ENCODE measurements at regions not wholly inside any gene's neighbourhood (a gene's known extent, or its start where the extent isn't known, plus 50 kb on each side); places are given as distances from the start of the nearest gene placed in this dataset.

DNA sequence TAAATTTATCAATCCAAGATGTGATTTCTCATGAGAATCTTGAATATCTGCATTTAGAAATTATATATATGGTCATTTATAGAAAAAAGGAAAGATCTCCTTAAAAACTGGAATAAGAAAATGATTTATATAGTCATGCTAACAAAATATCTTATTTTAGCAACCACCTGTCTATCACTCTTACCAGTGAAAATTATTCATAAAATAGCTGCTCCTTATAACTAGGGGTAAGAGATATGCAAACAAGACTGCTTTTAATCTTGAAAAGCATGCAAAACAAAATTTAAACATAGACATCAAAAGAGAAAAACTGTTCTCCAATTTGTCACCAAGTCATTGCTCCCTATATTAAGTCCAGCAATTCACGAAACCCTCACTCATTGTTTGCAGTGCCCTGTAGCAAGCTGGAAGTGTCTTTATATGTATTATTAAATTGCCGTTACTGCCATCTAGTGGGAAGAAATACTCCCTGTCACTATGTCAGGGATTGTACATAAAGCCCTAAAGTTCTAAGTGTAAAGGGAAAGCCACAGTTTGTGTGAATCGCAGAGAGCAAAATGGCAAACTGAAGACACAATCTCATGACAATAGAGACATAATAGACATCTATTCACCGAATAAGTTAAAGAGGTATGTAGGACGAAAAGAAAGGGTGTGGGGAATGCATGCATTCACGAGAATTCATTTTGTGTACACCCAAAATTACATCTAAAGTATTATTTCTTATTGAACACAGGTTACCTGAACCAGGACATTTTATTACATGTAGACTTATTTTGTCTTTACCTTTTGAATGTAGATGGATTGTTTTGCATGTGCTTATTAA, 600.5 kb downstream of the USP25 start:
- H3K9me3 ChIP-seq (ENCODE audit: insufficient read depth, low read length): no peaks in the 10 kb centered on the region
- no peaks in the 10 kb centered on the region for H3K79me2 ChIP-seq (ENCODE audit: low read length)
- no peaks in the 10 kb centered on the region for H4K20me1 ChIP-seq (ENCODE audit: insufficient read depth, low read length)
- H3K27ac ChIP-seq (ENCODE audit: low read length): no peak overlapping the region
- no peaks in the 10 kb centered on the region for H3K27me3 ChIP-seq (ENCODE audit: low read depth, low read length)
- no peak overlapping the region for H3K9ac ChIP-seq (ENCODE audit: low read length)
- TF ChIP-seq, protein P1, sequence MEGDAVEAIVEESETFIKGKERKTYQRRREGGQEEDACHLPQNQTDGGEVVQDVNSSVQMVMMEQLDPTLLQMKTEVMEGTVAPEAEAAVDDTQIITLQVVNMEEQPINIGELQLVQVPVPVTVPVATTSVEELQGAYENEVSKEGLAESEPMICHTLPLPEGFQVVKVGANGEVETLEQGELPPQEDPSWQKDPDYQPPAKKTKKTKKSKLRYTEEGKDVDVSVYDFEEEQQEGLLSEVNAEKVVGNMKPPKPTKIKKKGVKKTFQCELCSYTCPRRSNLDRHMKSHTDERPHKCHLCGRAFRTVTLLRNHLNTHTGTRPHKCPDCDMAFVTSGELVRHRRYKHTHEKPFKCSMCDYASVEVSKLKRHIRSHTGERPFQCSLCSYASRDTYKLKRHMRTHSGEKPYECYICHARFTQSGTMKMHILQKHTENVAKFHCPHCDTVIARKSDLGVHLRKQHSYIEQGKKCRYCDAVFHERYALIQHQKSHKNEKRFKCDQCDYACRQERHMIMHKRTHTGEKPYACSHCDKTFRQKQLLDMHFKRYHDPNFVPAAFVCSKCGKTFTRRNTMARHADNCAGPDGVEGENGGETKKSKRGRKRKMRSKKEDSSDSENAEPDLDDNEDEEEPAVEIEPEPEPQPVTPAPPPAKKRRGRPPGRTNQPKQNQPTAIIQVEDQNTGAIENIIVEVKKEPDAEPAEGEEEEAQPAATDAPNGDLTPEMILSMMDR (IDR thresholded peaks at IDR 0.05; ENCODE audit: low read depth, low read length): peak; percentile 69
- TF ChIP-seq EZH2phosphoT487 (IDR thresholded peaks at IDR 0.05; ENCODE audit: low read depth): no peak
- H3K4me3 ChIP-seq (ENCODE audit: low read length): no peak overlapping the region
- peak overlapping the region; percentile 43 for H3K4me2 ChIP-seq (ENCODE audit: low read length)
- H2AFZ ChIP-seq (ENCODE audit: low read depth, low read length): peak overlapping the region; percentile 54; the same call in 1 of the 2 replicates
- H3K36me3 ChIP-seq (replicated peaks; ENCODE audit: low read depth, low read length): no peaks in the 10 kb centered on the region
- H3K4me1 ChIP-seq (ENCODE audit: low read length): peaks cover 8% of the 10 kb centered on the region

DNA sequence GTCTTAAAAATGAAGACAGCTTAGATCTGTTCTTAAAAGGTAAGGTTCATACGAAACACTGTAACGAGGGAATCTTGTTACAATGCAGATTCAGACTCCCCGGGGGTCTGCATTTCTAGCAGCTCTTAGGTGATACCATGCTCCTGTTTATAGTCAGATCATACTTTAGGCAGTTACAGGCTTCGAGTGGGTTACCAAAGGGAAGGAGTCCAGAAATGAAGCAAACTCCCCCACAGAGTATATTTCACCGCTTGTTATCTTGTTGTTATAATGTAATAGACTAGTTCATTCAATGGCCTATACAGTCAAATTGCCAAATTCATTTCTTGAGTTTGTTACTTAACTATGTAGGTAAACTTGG, 601.1 kb downstream of the USP25 start:
- no peaks in the 10 kb centered on the region for H3K79me2 ChIP-seq (ENCODE audit: low read length)
- no peaks in the 10 kb centered on the region for H4K20me1 ChIP-seq (ENCODE audit: insufficient read depth, low read length)
- no peaks in the 10 kb centered on the region for H3K36me3 ChIP-seq (replicated peaks; ENCODE audit: low read depth, low read length)
- H3K27me3 ChIP-seq (ENCODE audit: low read depth, low read length): no peaks in the 10 kb centered on the region
- H3K4me1 ChIP-seq (ENCODE audit: low read length): peaks cover 8% of the 10 kb centered on the region
- H3K9me3 ChIP-seq (ENCODE audit: insufficient read depth, low read length): no peaks in the 10 kb centered on the region
- 0 out of 2 replicates have a peak overlapping the region, but pooled peaks have one; percentile 43 for H3K4me2 ChIP-seq (ENCODE audit: low read length)
- no peak overlapping the region for H3K27ac ChIP-seq (ENCODE audit: low read length)
- H2AFZ ChIP-seq (ENCODE audit: low read depth, low read length): no peak overlapping the region
- TF ChIP-seq EZH2phosphoT487 (IDR thresholded peaks at IDR 0.05; ENCODE audit: low read depth): no peak
- TF ChIP-seq, protein P1 (IDR thresholded peaks at IDR 0.05; ENCODE audit: low read depth, low read length): no peak
- no peak overlapping the region for H3K9ac ChIP-seq (ENCODE audit: low read length)
- H3K4me3 ChIP-seq (ENCODE audit: low read length): no peak overlapping the region

DNA sequence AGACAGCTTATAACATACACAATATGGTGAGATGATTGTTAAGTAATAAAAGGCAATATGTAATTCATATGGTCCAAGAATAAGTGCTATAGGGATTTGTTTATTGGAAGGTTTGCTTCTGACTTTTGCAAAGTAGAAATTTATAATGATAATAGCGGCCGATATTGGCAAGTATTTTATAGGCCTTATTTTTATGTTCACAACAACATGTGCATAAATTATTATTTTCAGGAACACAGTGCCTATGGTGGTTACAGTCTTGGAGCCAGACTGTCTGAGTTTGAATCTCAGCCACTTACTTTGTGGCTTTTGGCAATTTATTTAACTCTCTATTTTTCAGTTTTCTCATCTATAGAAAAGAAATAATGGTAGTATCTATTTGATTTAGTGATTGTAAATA, 607.5 kb downstream of the USP25 start:
- Histone ChIP-seq H3K4me2 (ENCODE audit: low read length) (no peak overlapping the region), H3K79me2 (ENCODE audit: low read length) (no peaks in the 10 kb centered on the region), H3K27me3 (ENCODE audit: low read depth, low read length) (no peaks in the 10 kb centered on the region), H3K36me3 (replicated peaks; ENCODE audit: low read depth, low read length) (no peaks in the 10 kb centered on the region), H2AFZ (ENCODE audit: low read depth, low read length) (no peak overlapping the region), H4K20me1 (ENCODE audit: insufficient read depth, low read length) (no peaks in the 10 kb centered on the region), H3K27ac (ENCODE audit: low read length) (no peak overlapping the region), H3K9me3 (ENCODE audit: insufficient read depth, low read length) (no peaks in the 10 kb centered on the region), H3K4me1 (ENCODE audit: low read length) (peaks cover 8% of the 10 kb centered on the region), H3K4me3 (ENCODE audit: low read length) (no peak overlapping the region), H3K9ac (ENCODE audit: low read length) (no peak overlapping the region)
- TF ChIP-seq EZH2phosphoT487 (IDR thresholded peaks at IDR 0.05; ENCODE audit: low read depth): no peak
- TF ChIP-seq, protein P1 (IDR thresholded peaks at IDR 0.05; ENCODE audit: low read depth, low read length): no peak

DNA sequence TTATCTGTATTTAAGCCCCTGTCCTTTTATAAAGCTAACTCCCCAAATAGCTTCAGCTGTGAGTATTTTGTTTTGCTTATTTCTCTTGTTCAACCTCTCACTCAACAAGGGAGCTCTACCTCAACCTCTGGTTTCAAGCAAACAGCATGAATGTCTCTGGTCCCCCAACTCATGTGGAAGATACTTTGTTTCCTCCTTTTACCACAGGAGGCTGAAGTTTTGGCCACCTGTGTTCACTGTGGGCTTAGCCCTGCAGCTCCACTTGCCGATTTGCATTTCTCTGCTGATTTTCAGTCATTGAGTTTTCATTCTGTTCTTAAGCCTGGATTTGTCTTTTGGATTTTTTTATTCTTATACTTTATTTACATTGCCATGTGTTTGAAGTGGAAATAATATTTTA, 613.1 kb downstream of the USP25 start:
- Histone ChIP-seq H3K27me3 (ENCODE audit: low read depth, low read length) (no peaks in the 10 kb centered on the region), H3K9ac (ENCODE audit: low read length) (no peak overlapping the region), H3K36me3 (replicated peaks; ENCODE audit: low read depth, low read length) (no peaks in the 10 kb centered on the region), H4K20me1 (ENCODE audit: insufficient read depth, low read length) (no peaks in the 10 kb centered on the region), H2AFZ (ENCODE audit: low read depth, low read length) (no peak overlapping the region), H3K4me1 (ENCODE audit: low read length) (no peaks in the 10 kb centered on the region), H3K4me2 (ENCODE audit: low read length) (no peak overlapping the region), H3K79me2 (ENCODE audit: low read length) (no peaks in the 10 kb centered on the region), H3K4me3 (ENCODE audit: low read length) (no peak overlapping the region), H3K27ac (ENCODE audit: low read length) (no peak overlapping the region), H3K9me3 (ENCODE audit: insufficient read depth, low read length) (no peaks in the 10 kb centered on the region)
- TF ChIP-seq, protein P1 (IDR thresholded peaks at IDR 0.05; ENCODE audit: low read depth, low read length): no peak
